ENCODE measurements at regions not wholly inside any gene's neighbourhood (a gene's known extent, or its start where the extent isn't known, plus 50 kb on each side); places are given as distances from the start of the nearest gene placed in this dataset.

DNA sequence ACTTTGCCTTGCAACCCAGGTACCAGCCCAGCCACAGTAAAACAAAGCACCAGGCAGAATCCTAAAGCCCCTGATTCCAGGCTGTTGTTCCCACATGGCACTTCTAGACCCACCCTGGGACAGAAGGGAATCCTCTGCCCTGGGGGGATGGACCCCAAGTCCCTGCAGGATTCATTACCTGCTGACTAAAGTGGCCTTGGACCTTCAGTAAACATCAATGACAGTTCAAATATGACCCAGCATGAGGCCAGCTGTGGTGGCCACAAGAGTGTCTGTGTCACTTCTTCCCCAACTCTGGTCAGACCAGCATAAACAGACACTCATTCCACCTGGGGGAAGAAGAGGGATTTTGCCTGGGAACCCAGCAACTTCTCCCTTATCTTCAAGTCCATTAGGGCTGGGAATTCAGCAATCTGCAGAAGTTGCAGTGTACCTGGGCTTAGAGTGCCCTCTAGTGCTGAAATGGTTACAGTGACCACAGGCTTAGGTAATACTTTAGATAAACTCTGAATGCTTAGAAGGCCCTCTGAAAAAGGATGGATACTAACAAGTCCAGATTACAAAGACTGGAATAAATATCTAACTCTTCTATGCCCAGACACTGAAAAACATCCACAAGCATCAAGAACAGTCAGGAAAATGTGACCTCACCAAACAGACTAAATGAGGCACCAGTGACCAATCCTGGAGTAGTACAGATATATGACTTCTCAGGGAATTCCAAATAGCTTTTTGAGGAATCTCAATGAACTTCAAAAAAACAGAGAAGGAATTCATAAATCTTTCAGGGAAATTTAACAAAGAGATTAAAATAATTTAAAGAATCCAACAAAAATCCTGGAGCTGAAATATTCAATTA is 108.5 kb upstream of the TMEM168 start:
- peak; percentile 49 to 76 for DNase-seq
- peaks cover 0 to 8% (median 0%) of the 10 kb centered on the region in 4 donors for H3K9me3 ChIP-seq
- H3K36me3 ChIP-seq: peaks cover 4 to 17% (median 16%) of the 10 kb centered on the region in 4 donors
- intact Hi-C loops (cut with DNase I; ENCODE audit: low total_unique reads): loop anchor here (10.0 kb wide), 1 partner anchor 354 kb away; no protein-coding TSS in a partner anchor
- TF ChIP-seq POLR2A (IDR thresholded peaks at IDR 0.05): no peak
- TF ChIP-seq POLR2AphosphoS5 (IDR thresholded peaks at IDR 0.05): no peak
- TF ChIP-seq EP300 (IDR thresholded peaks at IDR 0.05): no peak
- TF ChIP-seq, protein P1, sequence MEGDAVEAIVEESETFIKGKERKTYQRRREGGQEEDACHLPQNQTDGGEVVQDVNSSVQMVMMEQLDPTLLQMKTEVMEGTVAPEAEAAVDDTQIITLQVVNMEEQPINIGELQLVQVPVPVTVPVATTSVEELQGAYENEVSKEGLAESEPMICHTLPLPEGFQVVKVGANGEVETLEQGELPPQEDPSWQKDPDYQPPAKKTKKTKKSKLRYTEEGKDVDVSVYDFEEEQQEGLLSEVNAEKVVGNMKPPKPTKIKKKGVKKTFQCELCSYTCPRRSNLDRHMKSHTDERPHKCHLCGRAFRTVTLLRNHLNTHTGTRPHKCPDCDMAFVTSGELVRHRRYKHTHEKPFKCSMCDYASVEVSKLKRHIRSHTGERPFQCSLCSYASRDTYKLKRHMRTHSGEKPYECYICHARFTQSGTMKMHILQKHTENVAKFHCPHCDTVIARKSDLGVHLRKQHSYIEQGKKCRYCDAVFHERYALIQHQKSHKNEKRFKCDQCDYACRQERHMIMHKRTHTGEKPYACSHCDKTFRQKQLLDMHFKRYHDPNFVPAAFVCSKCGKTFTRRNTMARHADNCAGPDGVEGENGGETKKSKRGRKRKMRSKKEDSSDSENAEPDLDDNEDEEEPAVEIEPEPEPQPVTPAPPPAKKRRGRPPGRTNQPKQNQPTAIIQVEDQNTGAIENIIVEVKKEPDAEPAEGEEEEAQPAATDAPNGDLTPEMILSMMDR (IDR thresholded peaks at IDR 0.05): peak in 5 of 7 experiments; percentile 11 to 66 (median 43)
- no peak overlapping the region for H3K27ac ChIP-seq
- no peaks in the 10 kb centered on the region for H3K27me3 ChIP-seq
- peaks cover 0 to 6% (median 0%) of the 10 kb centered on the region in 4 donors for H3K4me1 ChIP-seq
- H3K4me3 ChIP-seq: no peak overlapping the region

DNA sequence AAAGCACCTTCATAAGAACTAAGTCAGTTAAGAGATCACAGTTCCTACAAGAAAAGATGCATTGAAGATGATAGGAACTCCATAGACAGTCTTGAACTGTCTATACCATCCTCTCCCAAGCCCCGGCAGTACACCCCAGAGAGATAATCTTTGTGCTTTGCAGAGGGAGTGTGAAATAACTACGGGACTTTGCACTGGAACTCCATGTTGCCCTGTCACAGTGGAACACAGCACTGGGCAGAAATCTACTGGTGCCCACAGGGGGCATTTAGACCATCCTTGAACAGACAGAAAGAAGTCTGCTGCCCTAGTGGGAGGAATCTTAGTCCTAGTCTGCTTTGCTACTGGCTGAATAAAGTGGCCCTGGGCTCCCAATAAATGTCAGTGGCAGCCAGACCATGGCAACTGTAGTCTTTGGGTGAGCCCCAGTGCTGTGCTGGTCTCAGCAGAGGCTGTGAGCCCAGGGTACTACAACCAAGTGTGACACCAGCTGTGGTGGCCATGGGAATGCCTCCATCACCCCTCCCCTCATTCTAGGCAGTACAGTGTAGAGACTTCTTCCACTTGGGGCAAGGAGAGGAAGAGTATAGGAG is 107.7 kb upstream of the TMEM168 start:
- H3K36me3 ChIP-seq: peaks cover 4 to 24% (median 22%) of the 10 kb centered on the region in 4 donors
- H3K4me1 ChIP-seq: peaks cover 0 to 6% (median 0%) of the 10 kb centered on the region in 4 donors
- no peaks in the 10 kb centered on the region for H3K27me3 ChIP-seq
- no peak overlapping the region for H3K27ac ChIP-seq
- WGBS, 5 donors: 92 to 98% (median 94%) methylated on average over 2 of the region's 2 CpGs
- no peak overlapping the region for H3K4me3 ChIP-seq
- TF ChIP-seq EP300 (IDR thresholded peaks at IDR 0.05): no peak
- no peak for TF ChIP-seq POLR2AphosphoS5 (IDR thresholded peaks at IDR 0.05)
- TF ChIP-seq, protein P1 (IDR thresholded peaks at IDR 0.05): no peak
- TF ChIP-seq POLR2A (IDR thresholded peaks at IDR 0.05): no peak
- DNase-seq: no peak
- peaks cover 0 to 8% (median 0%) of the 10 kb centered on the region in 4 donors for H3K9me3 ChIP-seq
- intact Hi-C loops (cut with DNase I; ENCODE audit: low total_unique reads): loop anchor here (10.0 kb wide), 1 partner anchor 353 kb away; no protein-coding TSS in a partner anchor

DNA sequence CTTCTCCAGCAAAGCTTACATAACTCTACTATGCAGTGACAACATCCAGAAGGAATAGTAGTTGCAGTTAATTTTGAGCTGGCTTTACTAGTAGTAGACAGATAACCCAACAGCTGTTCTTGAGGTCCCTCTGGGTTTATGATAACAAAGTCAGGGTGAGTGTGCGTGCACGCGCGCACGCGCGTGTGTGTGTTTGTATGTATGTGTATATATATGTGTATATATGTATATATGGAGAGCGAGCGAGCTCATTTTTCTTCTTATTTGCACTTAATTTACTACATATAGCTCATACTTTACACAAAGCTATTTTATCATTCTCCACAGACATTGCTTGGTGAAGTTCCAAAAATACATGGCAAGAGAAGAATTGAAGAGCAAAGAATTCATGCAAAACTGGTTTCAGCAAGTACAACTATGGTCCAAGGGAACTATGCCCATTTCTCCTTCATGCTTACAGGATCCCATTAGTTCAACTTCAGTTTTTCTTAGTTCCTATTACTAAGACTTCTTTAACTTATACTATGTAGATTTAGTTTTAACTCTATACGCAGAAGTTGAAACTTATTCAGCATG is 105.9 kb upstream of the TMEM168 start:
- DNase-seq: peak in 1 of 2 donors; percentile 14
- Histone ChIP-seq H3K4me1 (peaks cover 0 to 6% (median 0%) of the 10 kb centered on the region in 4 donors), H3K36me3 (peaks cover 4 to 29% (median 24%) of the 10 kb centered on the region in 4 donors), H3K4me3 (no peak overlapping the region), H3K27ac (no peak overlapping the region), H3K27me3 (no peaks in the 10 kb centered on the region), H3K9me3 (peaks cover 0 to 8% (median 0%) of the 10 kb centered on the region in 4 donors)
- intact Hi-C loops (cut with DNase I; ENCODE audit: low total_unique reads): loop anchor here (10.0 kb wide), 1 partner anchor 351 kb away; no protein-coding TSS in a partner anchor
- no peak for TF ChIP-seq POLR2A (IDR thresholded peaks at IDR 0.05)
- TF ChIP-seq POLR2AphosphoS5 (IDR thresholded peaks at IDR 0.05): no peak
- TF ChIP-seq EP300 (IDR thresholded peaks at IDR 0.05): no peak
- TF ChIP-seq, protein P1 (IDR thresholded peaks at IDR 0.05): no peak
- 85 to 91% (median 89%) methylated on average over 10 of the region's 10 CpGs for WGBS, 5 donors

DNA sequence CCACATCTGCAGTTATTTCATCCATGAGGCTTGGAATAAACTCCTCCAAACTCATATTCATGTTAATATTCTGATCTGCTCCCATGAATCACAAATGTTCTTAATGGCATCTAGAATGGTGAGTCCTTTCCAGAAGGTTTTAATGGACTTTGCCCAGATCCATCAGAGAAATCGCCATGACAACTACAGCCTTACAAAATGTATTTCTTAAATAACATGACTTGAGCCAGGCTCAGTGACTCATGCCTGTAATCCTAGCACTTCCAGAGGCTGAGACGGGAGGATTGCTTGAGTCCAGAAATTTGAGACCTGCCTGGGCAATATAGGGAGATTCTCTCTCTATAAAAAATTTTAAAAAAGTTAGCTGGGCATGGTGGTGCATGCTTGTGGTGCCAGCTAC is 102.1 kb upstream of the TMEM168 start:
- no peak overlapping the region for H3K27ac ChIP-seq
- peaks cover 0 to 13% (median 5%) of the 10 kb centered on the region in 4 donors for H3K4me1 ChIP-seq
- peaks cover 4 to 29% (median 24%) of the 10 kb centered on the region in 4 donors for H3K36me3 ChIP-seq
- TF ChIP-seq, protein P1 (IDR thresholded peaks at IDR 0.05): no peak
- no peak for TF ChIP-seq EP300 (IDR thresholded peaks at IDR 0.05)
- no peak for TF ChIP-seq POLR2AphosphoS5 (IDR thresholded peaks at IDR 0.05)
- TF ChIP-seq POLR2A (IDR thresholded peaks at IDR 0.05): no peak
- no peak for DNase-seq
- WGBS, 5 donors: 77 to 95% (median 92%) methylated on average over 2 of the region's 2 CpGs
- no peak overlapping the region for H3K4me3 ChIP-seq
- intact Hi-C loops (cut with DNase I; ENCODE audit: low total_unique reads): loop anchor here (10.0 kb wide), 1 partner anchor 347 kb away; no protein-coding TSS in a partner anchor
- no peaks in the 10 kb centered on the region for H3K27me3 ChIP-seq
- no peaks in the 10 kb centered on the region for H3K9me3 ChIP-seq

Data from stomach (tissue), 8 donors.